Fibroblast of peridontal ligament (primary cell): ENCODE measurements at regions not wholly inside any gene's neighbourhood (a gene's known extent, or its start where the extent isn't known, plus 50 kb on each side); places are given as distances from the start of the nearest gene placed in this dataset.

Experiments
- DNase-seq: peaks from one replicate; pipeline ENCODE4 v3.0.0-alpha.2; 2010; ENCODE audit errors: extremely low read depth

DNA sequence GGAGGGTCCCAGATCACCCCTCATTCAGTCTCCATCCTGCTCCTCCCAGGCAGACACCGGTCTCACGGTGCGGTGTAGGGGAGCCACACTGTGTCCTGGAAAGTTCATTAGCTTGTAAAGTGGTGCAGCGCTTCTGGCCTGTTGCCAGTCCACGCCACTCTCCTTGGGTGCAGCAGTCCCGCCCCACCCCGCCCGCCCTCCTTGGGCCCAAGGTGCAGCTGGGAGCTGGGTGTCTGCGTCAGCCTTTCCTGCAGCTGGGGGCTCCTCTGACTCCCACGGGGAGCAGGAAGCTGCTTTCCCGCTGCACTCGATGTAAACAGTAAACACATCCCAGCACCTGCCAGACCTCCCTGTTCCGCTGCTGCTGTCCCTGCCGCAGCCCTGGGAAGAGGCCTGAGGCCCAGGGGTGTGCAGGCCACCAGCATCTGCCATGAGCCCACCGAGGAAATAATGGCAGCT, 53.8 kb upstream of the ASB18 start:
- no peak for DNase-seq

DNA sequence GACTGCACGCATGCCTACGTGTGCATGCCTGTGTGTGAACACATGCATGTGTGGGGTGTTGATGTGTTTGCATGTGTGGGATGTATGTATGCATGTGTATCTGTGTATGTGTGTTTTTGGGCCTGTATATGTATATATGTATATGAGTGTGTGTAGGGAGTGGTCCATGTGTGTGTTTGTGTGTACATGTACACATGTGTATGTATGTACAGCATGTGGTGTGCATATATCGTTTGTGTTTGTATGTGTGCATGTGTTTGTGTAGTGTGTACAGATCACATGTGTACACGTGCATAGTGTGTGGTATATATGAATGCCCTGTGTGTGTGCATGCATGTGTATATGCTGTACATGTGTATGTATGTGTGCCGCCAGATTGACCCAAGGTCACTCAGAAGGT, 54.2 kb upstream of the ASB18 start:
- no peak for DNase-seq

DNA sequence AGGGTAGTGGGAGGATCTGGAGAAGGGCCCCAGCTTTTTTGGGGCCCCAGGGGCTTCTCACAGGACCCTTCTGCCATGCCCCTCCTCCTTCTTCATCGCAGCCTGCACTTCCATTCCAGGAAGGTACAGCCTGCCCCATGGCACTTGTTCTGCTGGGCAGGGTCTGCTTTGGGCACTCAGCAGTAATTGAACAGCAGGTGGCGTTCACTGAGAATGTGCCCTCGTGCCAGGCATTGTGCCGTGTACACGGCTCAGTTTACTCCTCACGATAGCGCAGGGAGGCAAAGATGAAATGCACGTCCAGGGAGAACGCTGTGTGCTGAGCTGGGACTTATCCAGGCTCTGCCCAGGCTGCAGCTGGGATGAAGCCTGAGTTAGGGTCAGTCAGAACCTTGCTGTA, 54.8 kb upstream of the ASB18 start:
- DNase-seq: no peak

DNA sequence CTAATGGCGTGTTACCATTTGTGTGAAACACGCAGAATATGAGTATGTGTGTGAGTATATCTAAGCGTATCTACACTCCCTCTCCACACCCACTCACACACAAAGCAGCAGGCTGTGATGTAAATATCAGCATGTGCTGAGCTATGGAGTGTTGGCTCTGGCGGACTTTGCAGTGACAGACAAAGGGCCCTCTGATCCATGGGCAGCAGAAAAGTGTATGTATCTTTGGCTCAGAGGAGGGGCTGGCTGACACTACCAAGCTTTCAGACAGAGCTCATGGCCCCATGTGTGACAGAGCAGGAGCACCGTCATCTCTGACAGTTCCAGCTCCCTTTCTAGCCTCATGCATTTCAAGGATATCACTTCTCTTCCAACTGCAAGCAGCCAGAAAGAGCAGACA, 57.2 kb upstream of the ASB18 start:
- DNase-seq: no peak

DNA sequence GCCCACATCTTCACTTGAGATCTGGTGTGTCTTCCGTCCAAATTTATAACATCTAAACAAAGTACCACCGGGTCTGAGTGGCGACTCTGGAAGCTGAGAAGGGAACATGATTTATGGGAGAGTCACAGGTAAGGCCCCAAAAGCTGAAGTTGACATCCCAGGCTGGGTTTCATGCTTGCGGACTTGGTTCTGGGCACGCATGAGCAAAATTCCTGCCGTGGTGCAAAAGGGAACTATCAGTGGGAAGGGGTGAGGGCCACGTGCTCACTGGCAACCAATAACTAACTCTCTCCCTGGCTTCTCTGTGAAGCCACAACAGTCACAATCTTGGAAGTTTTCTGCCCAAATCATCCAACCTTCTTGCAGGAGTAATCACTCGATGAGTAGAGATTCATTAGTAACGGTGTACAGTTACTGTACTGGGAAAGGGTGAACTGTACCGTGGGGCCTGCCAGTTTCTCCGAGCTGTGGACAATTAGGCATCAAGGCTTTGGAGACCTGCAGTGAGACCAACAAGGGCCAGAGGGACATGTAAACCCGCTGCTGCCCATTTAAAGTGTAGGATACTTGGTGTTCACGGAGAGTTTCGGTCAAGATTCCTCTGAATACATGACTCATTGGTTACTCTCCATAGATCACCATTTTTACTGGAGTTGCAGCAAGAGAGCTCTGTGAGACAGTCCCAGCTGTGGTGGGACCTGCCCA, 69.4 kb upstream of the ASB18 start:
- DNase-seq: no peak

DNA sequence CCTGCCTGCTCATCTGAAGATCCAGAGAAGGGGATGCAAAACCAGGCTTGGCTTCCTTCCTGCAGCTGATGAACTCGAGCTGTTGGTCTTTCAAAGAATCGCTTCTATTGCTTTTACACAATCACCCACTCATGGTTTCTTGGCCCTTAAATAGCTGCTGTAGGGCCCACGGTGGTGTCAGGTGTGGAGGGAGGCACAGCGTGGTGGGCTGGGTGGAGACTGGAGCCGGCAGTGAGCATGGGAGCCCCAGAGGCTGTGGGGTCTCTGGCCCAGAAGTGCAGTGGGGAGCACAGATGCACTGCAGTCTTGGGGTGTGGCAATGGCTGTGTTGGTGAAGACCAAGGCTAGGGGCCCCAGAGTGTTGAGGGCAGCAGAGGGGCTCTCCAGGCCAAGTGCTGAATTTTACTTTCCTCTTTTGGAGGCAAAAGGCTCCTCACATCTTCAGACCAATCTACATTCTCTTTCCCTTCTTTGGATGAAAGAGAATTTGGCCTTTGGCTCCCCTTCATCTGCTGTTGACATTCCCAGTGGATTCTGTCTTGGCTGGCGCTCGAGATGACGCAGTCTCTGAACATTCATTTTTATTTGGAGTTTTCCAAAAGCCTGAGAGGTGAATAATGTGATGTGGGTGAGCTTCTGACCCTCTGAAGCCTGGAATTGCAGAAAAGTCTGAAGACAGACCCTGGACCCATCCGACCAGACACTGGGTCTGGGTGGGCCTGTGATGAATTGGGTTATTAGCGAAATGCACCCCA, 70.1 kb upstream of the ASB18 start:
- DNase-seq: peak; percentile 5

DNA sequence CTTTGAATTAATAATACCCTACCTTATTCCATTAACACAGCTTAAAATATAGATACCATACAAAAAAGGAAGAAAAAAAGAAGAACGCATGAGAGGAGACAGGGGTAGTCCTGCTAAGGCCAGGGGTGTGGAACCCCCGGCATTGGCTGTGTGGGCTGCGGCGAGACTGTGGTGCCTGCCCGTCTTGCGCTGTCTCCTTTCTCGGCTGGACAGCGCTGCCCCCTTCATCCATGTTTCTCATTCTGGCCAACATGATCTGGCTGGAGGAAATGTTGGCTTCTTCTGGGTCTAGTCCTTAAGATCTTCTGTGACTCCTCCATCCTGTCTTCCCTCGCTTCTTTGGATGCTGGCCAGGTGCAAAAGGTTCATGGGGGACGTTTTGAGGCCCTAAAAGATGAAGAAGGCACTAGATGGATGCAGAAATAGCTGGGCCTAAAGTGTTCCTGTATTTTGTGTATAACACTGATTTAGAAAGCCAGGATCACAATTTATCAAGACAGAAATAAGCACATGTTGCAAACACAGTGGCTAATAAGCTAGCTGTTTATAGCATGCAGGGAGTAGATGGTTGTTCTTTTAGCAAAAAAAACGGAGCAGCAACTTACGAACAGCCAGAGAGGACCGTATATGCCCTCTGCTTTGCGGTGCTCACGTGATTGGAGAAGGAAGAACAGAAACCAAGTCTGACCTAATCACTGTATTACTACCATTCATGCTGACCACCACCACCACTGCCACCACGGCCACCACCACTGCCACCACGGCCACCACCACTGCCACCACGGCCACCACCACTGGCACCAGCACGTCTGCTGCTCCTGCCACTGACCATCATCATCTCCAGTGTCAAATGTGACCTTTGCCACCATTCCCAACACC, 71.7 kb upstream of the ASB18 start:
- no peak for DNase-seq

DNA sequence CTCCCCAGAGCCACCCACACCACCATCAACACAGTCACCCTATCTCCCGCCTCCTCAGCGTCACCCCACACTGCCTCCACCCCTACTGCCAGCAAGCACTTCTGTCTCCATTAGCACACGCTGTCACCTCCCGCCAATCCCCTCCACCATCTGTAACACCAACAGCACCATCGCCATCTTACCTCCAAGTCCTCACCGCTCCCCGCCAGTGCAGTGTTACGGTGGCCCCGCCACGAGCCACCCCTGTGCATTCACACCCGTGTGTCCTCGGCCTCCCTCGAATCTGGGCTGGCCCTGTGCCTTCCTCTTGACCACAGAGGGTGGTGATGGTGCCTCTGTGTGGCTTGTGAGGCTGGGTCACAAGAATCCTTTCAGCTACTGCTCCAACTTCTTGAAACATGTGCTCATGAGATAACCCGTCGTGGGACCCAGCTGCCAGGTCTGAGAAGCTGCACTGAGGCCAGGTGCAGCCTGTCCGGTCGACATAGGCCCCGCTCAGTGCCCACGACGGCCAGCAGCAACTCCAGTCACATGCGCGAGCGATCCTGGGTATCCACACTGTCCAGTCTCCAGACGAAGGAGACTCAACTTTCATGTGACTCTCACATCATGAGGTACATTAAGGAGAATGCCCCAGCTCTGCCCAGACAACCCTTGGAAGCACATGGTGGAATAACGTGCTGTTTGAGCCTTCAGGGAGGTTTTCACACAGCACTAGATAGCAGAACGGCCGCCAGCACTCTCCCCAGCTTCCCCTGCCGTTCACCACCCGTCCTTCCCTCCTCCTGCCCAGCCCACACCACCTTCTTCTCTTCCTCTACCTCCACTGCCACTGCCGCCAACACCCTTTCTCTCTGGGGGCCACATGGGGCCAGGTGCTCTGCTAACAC, 72.6 kb upstream of the ASB18 start:
- no peak for DNase-seq

DNA sequence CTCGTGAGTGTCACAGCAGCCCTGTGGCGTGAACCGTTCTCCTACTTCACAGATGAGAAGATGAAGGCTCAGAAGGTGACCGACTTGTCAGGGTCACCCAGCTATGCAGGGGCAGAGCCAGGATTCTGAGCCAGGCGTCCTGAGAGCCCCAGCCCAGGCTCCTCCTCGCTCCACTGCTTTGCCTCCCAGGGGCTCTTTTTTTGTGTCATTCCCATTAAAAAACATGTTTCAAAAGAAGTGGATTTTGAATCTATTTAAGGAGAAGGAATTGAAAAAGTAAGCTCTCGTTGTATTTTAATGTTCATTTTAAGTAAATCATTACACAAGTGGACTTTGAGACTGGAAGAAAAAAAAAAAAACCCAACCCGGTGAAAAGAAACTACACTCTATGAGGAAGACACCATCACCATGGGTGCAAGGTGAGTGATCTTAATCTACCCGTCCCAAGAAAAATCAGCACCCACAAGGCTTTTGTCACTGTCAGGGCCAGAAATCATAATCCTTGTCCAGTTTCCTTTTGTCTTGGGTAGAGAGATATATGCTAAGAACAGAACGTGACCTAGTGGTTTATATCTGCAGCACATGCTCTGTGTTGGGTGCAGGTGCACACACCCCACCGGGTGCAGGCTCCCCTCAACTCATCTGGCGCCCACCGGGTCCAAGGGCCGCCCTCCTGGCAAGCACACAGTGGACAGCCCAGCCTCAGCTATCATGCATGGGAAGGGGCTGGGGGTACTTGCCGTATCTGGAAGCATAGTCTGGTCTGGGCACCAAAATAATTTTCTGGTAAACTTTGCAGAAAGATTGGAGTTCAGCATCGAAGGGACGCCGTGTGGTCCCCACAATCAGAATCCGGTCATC, 73.5 kb upstream of the ASB18 start:
- no peak for DNase-seq

DNA sequence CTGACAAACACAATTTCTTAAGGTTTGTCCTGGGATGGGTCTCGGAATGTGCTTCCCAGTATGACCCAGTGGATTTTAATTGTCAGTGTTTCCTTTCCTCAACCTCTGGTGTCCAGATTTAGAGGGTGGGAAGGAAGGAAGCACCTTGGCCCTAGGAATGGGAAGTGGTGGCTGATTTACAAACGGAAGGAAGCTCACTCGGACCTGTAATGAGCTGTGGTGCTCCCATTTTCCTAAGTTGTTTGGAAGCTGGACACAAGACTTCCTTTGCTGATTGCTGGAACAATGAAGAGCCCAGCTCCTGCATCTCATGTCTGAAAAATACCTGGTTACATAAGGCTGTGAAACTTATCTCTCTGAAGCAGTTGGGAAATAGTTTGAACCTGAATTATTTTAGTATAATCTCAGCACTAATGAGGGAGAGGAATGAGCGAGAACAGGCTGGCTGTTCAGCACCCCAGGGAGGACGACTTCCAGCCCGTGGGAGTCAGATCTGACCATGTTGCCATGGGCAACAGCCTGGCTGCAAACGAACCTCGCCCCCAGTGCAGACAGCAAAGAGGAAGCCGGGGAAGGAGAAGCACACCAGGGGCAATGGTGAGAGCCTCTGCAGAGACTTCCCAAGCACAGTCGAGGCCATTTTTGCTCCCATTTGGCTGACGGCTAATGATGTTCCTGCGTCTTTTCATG, 74.4 kb upstream of the ASB18 start:
- no peak for DNase-seq

DNA sequence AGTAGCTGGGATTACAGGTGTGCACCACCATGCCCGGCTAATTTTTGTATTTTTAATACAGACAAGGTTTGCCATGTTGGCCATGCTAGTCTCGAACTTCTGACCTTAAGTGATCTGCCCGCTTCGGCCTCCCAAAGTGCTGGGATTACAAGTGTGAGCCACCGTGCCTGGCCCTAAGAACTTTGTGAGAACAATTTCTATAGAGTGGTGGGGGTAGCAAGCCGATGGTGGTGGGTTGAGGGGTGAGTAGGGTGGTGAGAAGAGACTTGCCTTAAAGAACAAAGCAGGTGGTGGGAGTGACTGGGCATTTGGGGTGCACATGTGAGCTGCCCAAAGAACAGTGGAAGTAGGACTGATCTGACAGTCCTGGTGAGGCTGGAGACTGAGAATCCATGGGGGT, 76.0 kb upstream of the ASB18 start:
- no peak for DNase-seq

DNA sequence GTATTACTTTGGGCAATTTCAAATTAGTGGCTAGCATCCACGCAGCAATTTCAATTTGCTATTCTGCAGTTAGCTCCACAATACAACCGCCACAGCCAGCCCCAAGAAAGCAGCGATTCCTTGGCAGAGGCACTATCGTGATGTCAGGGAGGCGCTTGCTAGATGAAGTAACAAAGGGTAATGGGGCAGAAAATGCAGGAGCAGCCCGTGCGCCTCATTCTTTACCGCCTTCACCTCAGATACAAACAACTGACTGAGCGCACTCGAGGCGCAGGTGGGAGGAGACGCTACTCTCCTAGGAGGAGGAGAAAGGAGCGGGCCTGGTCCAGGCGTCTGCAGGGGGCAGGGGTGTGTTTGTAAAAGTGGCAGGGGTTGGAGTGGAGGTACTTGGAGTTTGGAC, 76.9 kb upstream of the ASB18 start:
- DNase-seq: no peak

DNA sequence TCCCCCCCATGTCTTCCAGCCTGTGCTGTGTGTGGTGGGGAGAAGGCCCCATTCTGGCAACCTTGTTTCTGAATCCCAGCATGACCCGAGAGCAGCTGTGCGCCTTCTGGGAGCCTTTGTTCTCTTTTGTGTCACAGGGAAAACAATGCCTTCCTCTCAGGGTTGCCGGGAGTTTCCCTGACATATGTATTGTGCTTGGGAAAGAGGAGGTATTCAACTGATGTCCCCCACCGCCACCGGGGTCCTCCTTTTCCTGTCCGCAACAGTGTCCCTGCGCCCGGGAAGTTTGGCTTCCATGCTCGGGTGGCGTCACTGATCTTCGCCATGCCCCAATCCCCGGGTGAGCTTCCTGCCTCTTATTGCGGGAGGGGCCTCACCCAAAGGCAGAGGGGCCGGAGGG, 77.5 kb upstream of the ASB18 start:
- DNase-seq: no peak

DNA sequence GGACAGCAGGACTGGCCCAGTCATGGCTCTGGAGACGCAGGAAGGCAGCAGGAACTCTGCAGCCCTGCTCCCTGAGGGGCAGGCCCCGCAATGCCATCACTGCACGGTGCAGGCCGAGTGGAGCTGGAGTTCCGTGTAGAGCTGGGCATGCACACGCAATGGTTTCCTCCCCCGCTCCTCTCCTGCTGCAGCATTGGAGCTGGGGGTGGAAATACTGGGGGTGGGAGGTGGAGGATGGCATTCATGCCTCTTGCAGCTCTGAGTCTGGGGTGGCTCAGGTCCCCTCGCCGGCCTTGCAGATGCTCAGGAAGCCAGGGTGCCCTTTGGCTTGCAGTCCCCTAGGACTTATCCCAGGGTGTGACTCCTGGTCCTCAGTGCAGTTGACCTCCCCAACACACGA, 78.3 kb upstream of the ASB18 start:
- no peak for DNase-seq

DNA sequence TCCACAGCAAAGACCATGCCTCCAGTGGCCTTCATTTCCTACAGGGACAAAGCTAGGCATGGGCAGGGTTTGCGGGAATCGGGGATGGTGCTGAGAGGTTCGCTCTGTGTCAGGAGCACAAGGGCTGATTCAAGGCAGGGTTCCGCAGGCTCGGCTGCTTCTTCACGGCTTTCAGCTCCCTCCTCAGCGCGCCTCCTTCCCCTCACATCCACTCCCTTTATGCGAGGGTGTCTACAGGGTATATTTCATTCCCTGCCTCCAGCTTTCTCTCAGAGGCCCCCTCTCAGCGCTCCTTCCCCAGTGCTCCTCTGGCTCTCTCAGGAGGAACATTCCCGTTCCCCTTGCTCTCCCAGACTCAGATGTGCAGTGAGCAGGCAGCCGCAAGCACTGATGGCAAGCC, 78.7 kb upstream of the ASB18 start:
- no peak for DNase-seq

DNA sequence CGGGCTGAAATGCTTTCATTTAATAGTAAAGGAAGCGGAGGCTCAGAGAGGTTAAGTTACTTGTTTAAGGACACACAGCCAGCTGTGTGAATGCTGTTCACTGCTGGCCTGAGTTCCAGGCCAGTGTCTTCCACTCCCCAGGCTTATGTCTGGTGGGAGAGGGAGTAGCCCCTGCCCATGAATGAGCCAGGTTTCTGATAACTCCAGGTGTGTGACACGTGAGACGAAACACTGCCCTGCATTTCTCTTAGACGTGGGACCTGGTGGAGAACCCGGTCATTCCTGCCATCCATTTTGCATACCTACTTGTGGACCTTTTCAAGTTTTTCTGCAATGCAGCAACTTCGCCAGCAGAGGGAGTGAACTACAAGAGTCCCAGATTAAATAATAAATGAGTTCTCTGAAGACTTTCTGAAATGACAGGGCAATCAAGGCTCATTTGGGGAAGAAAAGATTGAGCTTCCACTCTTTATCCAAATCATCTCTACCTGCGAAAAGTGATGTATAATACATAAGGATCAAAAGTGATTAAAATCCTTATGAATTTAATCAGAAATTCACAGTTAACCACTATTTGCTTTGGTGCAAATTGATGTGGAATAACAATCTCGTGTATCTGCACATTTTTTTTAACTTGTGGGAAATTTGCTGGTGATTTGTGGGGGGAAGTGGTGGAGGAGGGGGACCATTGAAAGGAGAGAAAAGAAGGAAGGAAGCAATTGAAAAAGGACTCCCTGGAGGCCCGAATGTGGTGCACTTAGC, 79.4 kb upstream of the ASB18 start:
- DNase-seq: peak; percentile 87

DNA sequence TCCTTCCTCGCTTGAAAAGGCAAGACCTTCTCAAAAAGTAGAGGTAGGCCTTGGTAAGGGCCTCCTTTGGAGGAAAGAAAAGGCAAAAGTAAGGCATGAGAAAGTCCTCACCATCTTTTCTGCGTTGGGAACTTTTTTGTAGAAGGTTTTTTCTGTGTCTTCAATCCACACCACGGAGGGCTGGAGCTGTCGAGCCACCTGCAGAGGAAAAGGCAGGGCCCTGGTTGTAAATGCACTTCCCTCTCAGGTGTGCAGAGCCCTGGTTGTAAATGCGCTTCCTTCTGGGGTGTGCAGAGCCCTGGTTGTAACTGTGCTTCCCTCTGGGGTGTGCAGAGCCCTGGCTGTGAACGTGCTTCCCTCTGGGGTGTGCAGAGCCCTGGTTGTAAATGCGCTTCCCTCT, 80.2 kb upstream of the ASB18 start:
- no peak for DNase-seq

DNA sequence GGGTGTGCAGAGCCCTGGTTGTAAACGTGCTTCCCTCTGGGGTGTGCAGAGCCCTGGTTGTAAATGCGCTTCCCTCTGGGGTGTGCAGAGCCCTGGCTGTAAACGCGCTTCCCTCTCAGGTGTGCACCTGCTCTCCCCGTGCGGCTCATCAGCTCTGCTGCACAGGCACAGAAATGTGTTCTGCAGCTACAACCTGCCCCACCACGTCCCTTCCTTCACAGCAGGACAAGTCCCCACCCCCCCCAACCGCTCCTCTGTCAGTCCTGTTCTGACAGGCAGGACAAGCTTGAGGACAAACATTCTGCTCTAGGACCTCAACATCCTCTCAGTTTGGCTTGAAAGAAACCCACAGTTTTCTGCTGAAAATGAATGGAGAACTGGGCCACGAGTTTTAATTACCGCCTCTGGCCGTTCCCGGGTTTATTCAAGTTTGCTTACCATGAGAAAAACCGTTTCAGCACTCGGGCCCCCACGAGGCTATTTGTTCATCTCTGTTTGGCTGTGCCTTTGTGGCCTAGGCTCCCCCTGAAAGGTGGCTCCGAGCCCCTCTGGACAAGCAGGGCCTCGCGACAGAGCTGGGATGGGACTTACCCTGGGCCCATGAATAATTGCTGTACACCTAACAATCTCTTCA, 81.0 kb upstream of the ASB18 start:
- DNase-seq: no peak

DNA sequence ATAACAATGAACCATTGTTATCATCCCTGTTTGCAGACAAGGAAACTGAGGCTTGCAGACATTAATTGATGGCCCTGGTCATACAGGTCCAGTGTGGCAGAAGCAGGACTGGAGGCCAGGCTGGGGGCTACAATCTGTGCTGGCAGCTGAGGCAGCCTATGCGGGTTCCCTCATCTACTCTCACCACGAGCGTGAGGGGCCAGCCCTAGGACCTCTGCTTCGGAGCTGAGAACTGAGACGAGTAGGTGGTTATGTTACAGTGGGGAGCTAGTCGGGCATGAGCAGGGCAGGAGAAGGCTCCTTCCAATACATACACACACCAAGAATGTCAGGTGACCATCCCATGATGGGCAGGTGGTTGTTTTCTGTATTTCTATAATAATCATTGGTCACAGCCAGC, 82.2 kb upstream of the ASB18 start:
- no peak for DNase-seq
